Neural cell (in vitro differentiated cells): ENCODE measurements at regions not wholly inside any gene's neighbourhood (a gene's known extent, or its start where the extent isn't known, plus 50 kb on each side); places are given as distances from the start of the nearest gene placed in this dataset.

Experiments
- H2AFZ ChIP-seq: fragments of 200-600, 300-800 bp; sonication (generic), shearing (Covaris generic); 2 replicates; pipeline ENCODE4 v1.6.0; 2014; ENCODE audit warnings: low read depth, mild to moderate bottlenecking, antibody characterized with exemption, low read length, moderate library complexity
- H3F3A ChIP-seq: fragments of 200-600 bp; shearing (Covaris generic); 2 replicates; pipeline ENCODE4 v1.6.1; 2016; ENCODE audit warnings: mild to moderate bottlenecking, moderate library complexity, mixed read lengths, antibody characterized with exemption, low read length; ENCODE audit not compliant: insufficient read depth, poor library complexity, severe bottlenecking
- H3K27ac ChIP-seq: fragments of 200-600, 300-800 bp; sonication (generic), shearing (Covaris generic); 2 replicates; pipeline ENCODE4 v1.5.1; 2014; ENCODE audit warnings: mild to moderate bottlenecking, low read length, moderate library complexity
- H3K27me3 ChIP-seq: fragments of 300-800, 200-600 bp; sonication (generic), shearing (Covaris generic); 2 replicates; pipeline ENCODE4 v1.6.0; 2014; ENCODE audit warnings: mild to moderate bottlenecking, low read depth, low read length, moderate library complexity; ENCODE audit not compliant: insufficient read depth
- H3K36me3 ChIP-seq: fragments of 300-800, 200-600 bp; sonication (generic), shearing (Covaris generic); 2 replicates; pipeline ENCODE4 v1.5.1; 2014; ENCODE audit warnings: mild to moderate bottlenecking, antibody characterized with exemption, low read length, moderate library complexity; ENCODE audit not compliant: insufficient read depth
- H3K4me2 ChIP-seq: fragments of 300-800, 200-600 bp; sonication (generic), shearing (Covaris generic); 2 replicates; pipeline ENCODE4 v1.6.0; 2014; ENCODE audit warnings: mild to moderate bottlenecking, low read length
- H3K4me3 ChIP-seq: fragments of 300-800, 200-600 bp; sonication (generic), shearing (Covaris generic); 2 replicates; pipeline ENCODE4 v1.5.1; 2014; ENCODE audit warnings: mild to moderate bottlenecking, low read length, moderate library complexity
- H3K79me2 ChIP-seq: fragments of 200-600 bp; shearing (Covaris generic); replicated peaks from 2 replicates; pipeline ENCODE4 v1.6.0; 2014; ENCODE audit warnings: mild to moderate bottlenecking, low read length, moderate library complexity; ENCODE audit not compliant: insufficient read depth
- H3K9ac ChIP-seq: fragments of 300-800, 200-600 bp; sonication (generic), shearing (Covaris generic); 2 replicates; pipeline ENCODE4 v1.6.1; 2016; ENCODE audit warnings: mild to moderate bottlenecking, low read length, mixed read lengths
- H3K9me2 ChIP-seq: fragments of 200-600 bp; shearing (Covaris generic); 2 replicates; pipeline ENCODE4 v1.6.1; 2016; ENCODE audit warnings: mild to moderate bottlenecking, low read length, mixed read lengths; ENCODE audit not compliant: insufficient read depth
- H3K9me3 ChIP-seq: fragments of 200-600, 300-800 bp; sonication (generic), shearing (Covaris generic); 2 replicates; pipeline ENCODE4 v1.6.1; 2016; ENCODE audit warnings: mild to moderate bottlenecking, mixed run types, low read length, moderate library complexity, mixed read lengths
- H4K20me1 ChIP-seq: fragments of 200-600 bp; shearing (Covaris generic); 2 replicates; pipeline ENCODE4 v1.6.1; 2016; ENCODE audit warnings: mild to moderate bottlenecking, mixed run types; ENCODE audit not compliant: insufficient read depth
- CTCF ChIP-seq: fragments of 450-650 bp; IDR thresholded peaks from 2 replicates; pipeline ENCODE4 v1.5.1; 2014; ENCODE audit warnings: antibody characterized with exemption, mild to moderate bottlenecking, moderate library complexity; ENCODE audit not compliant: poor library complexity, severe bottlenecking
- EP300 ChIP-seq: fragments of 450-650 bp; conservative IDR thresholded peaks from 2 replicates; pipeline ENCODE4 v1.6.1; 2014; ENCODE audit warnings: antibody characterized with exemption, mild to moderate bottlenecking, moderate library complexity; ENCODE audit not compliant: poor library complexity, severe bottlenecking
- EZH2 ChIP-seq: fragments of 200-600, 300-800 bp; shearing (Covaris generic), sonication (generic); IDR thresholded peaks from 2 replicates; pipeline ENCODE4 v1.6.1; 2014; ENCODE audit warnings: antibody characterized with exemption, low read length, borderline replicate concordance, mild to moderate bottlenecking; ENCODE audit not compliant: insufficient read depth, poor library complexity, severe bottlenecking
- MXI1 ChIP-seq: fragments of 450-650 bp; conservative IDR thresholded peaks from 2 replicates; pipeline ENCODE4 v1.6.1; 2014; ENCODE audit warnings: antibody characterized with exemption, mild to moderate bottlenecking; ENCODE audit not compliant: poor library complexity, severe bottlenecking
- POLR2AphosphoS5 ChIP-seq: IDR thresholded peaks from 2 replicates; pipeline ENCODE4 v1.6.1; 2012
- RAD21 ChIP-seq: fragments of 450-650 bp; conservative IDR thresholded peaks from 2 replicates; pipeline ENCODE4 v1.6.1; 2014; ENCODE audit warnings: antibody characterized with exemption, mild to moderate bottlenecking, moderate library complexity
- REST ChIP-seq: IDR thresholded peaks from 2 replicates; pipeline ENCODE4 v1.6.1; 2012; ENCODE audit warnings: borderline replicate concordance
- SMC3 ChIP-seq: fragments of 450-650 bp; conservative IDR thresholded peaks from 2 replicates; pipeline ENCODE4 v1.6.1; 2014; ENCODE audit warnings: antibody characterized with exemption, mild to moderate bottlenecking, moderate library complexity; ENCODE audit not compliant: poor library complexity
- TAF1 ChIP-seq: IDR thresholded peaks from 2 replicates; pipeline ENCODE4 v1.6.1; 2012; ENCODE audit warnings: low read depth

- Histone ChIP-seq H3K27me3 (peaks cover 16% of the 10 kb centered on the region), H3K9ac (no peak overlapping the region), H3K4me3 (peak overlapping the region; percentile 72), H3K36me3 (no peaks in the 10 kb centered on the region), H2AFZ (no peak overlapping the region), H3K9me2 (no peaks in the 10 kb centered on the region), H3K79me2 (no peaks in the 10 kb centered on the region), H3K27ac (no peak overlapping the region), H3F3A (no peaks in the 10 kb centered on the region), H3K9me3 (no peaks in the 10 kb centered on the region), H4K20me1 (no peaks in the 10 kb centered on the region), H3K4me2 (peak overlapping the region; percentile 97)
- TF ChIP-seq EZH2 (no peak), REST (no peak), RAD21 (no peak), CTCF (no peak), MXI1 (no peak), TAF1 (no peak)
Observed at GRCh38 chr5:114056185-114056538, 305.7 kb upstream of the KCNN2 start.

- Histone ChIP-seq H3F3A (no peaks in the 10 kb centered on the region), H2AFZ (no peak overlapping the region), H3K79me2 (no peaks in the 10 kb centered on the region), H3K4me2 (no peak overlapping the region), H3K9me2 (no peaks in the 10 kb centered on the region), H3K27me3 (peaks cover 11% of the 10 kb centered on the region), H3K27ac (no peak overlapping the region), H3K36me3 (no peaks in the 10 kb centered on the region), H4K20me1 (no peaks in the 10 kb centered on the region), H3K4me3 (no peak overlapping the region), H3K9ac (no peak overlapping the region), H3K9me3 (no peaks in the 10 kb centered on the region)
- TF ChIP-seq POLR2AphosphoS5 (no peak), SMC3 (no peak), EP300 (no peak)
Observed at GRCh38 chr5:114060866-114061265, 301.0 kb upstream of the KCNN2 start.
